A549 (cell line): ENCODE measurements at regions not wholly inside any gene's neighbourhood (a gene's known extent, or its start where the extent isn't known, plus 50 kb on each side); places are given as distances from the start of the nearest gene placed in this dataset.

ENCODE experiments used
- BCL3 ChIP-seq: fragments of >200 bp; sonication (Bioruptor Twin); formaldehyde crosslinking; IDR thresholded peaks from 3 replicates; pipeline ENCODE4 v1.6.1; 2016
- CTCF ChIP-seq: fragments of >200 bp; sonication (Bioruptor Twin); formaldehyde crosslinking; IDR thresholded peaks from 3 replicates; pipeline ENCODE4 v1.5.1; 2016
- FOXS1 ChIP-seq: fragments of 250-450 bp; sonication (Bioruptor Pico); IDR thresholded peaks from 2 replicates; pipeline ENCODE4 v1.5.0; 2020; ENCODE audit warnings: mild to moderate bottlenecking, moderate library complexity
- HES2 ChIP-seq: fragments of >200 bp; sonication (Bioruptor Twin); formaldehyde crosslinking; IDR thresholded peaks from 2 replicates; pipeline ENCODE4 v1.6.1; 2016
- MAZ ChIP-seq: fragments of 150-350 bp; IDR thresholded peaks from 2 replicates; pipeline ENCODE4 v1.6.1; 2014; ENCODE audit warnings: antibody characterized with exemption, low read depth, low read length, borderline replicate concordance
- PHF8 ChIP-seq: fragments of 200-600 bp; sonication (generic); IDR thresholded peaks from 2 replicates; pipeline ENCODE4 v1.6.1; 2016; ENCODE audit warnings: low read depth, mild to moderate bottlenecking, antibody characterized with exemption, moderate library complexity, borderline replicate concordance
- POLR2A ChIP-seq: IDR thresholded peaks from 2 replicates; pipeline ENCODE4 v1.6.1; 2012; ENCODE audit warnings: mild to moderate bottlenecking, low read length
- RAD21 ChIP-seq, 2 experiments: fragments of >200 bp in 1 of 2; sonication (Bioruptor Twin) in 1 of 2; formaldehyde crosslinking in 1 of 2; IDR thresholded peaks in 1 of 2; conservative IDR thresholded peaks in 1 of 2; 2 replicates in 1 of 2; 3 replicates in 1 of 2; pipeline ENCODE4 v1.6.1; 2012 to 2018; ENCODE audit warnings: inconsistent platforms in 1 of 2
- RFX5 ChIP-seq: fragments of 450-650 bp; IDR thresholded peaks from 2 replicates; pipeline ENCODE4 v1.7.1; 2014; ENCODE audit warnings: antibody characterized with exemption, mild to moderate bottlenecking, moderate library complexity
- RNF2 ChIP-seq: fragments of 200-600 bp; sonication (generic); IDR thresholded peaks from 2 replicates; pipeline ENCODE4 v1.6.1; 2016; ENCODE audit warnings: low read depth, mild to moderate bottlenecking, antibody characterized with exemption, moderate library complexity, borderline replicate concordance
- USF2 ChIP-seq: fragments of 450-650 bp; IDR thresholded peaks from 2 replicates; pipeline ENCODE4 v1.6.1; 2014; ENCODE audit warnings: antibody characterized with exemption
- ZC3H11A ChIP-seq: fragments of 450-650 bp; IDR thresholded peaks from 2 replicates; pipeline ENCODE4 v1.6.1; 2014; ENCODE audit warnings: antibody characterized with exemption, mild to moderate bottlenecking

- TF ChIP-seq PHF8 = no peak
- no peak for TF ChIP-seq POLR2A
- no peak for TF ChIP-seq BCL3
- no peak for TF ChIP-seq CTCF
- no peak for TF ChIP-seq FOXS1
- no peak for TF ChIP-seq RNF2
- no peak for TF ChIP-seq MAZ
- no peak for TF ChIP-seq USF2
- no peak for TF ChIP-seq RFX5
- TF ChIP-seq RAD21 (conservative IDR thresholded peaks at IDR 0.05 in 1 of 2, IDR thresholded peaks at IDR 0.05 in 1 of 2) = no peak
- TF ChIP-seq ZC3H11A = no peak
- TF ChIP-seq HES2 = no peak
Observed at GRCh38 chr5:57539281-57539701, 56.7 kb upstream of the ACTBL2 start.
